Keratinocyte (primary cell): ENCODE measurements at regions not wholly inside any gene's neighbourhood (a gene's known extent, or its start where the extent isn't known, plus 50 kb on each side); places are given as distances from the start of the nearest gene placed in this dataset.

Experiments used
- EZH2 ChIP-seq: IDR thresholded peaks from one replicate; pipeline ENCODE4 v1.6.1; 2012; ENCODE audit warnings: inconsistent platforms, mild to moderate bottlenecking, low read length, moderate library complexity
- TF ChIP-seq, protein P1 (sequence below), 3 experiments: IDR thresholded peaks in 1 of 3; conservative IDR thresholded peaks in 1 of 3; optimal IDR thresholded peaks in 1 of 3; 2 replicates in 2 of 3; 3 replicates in 1 of 3; pipeline versions ENCODE3 to v1.5.1; 2011; ENCODE audit warnings: low read length in 3 of 3, mild to moderate bottlenecking in 3 of 3, moderate library complexity in 2 of 3, control low read depth in 1 of 3, inconsistent platforms in 1 of 3; ENCODE audit not compliant: insufficient read depth in 2 of 3; ENCODE audit errors: extremely low read depth in 1 of 3

DNA sequence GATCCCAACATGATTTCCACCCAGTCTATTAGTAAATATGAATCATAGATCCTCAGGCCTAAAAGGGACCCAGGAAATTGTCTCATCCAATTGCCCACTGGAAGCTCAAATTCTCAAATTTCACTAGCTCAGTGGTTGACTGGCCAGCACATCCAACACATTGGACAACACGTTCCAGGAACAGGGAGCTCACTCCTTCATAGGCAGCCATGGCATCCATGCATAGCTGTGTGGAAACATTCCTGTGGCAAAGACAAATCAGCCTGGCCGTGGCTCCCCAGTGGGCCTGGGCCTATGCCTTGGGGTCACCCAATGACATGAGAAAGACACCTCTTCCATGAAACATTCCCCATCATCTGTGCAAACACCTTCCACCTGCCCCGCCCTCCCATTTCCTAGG is 261.1 kb downstream of the ANAPC1 start:
- TF ChIP-seq, protein P1, sequence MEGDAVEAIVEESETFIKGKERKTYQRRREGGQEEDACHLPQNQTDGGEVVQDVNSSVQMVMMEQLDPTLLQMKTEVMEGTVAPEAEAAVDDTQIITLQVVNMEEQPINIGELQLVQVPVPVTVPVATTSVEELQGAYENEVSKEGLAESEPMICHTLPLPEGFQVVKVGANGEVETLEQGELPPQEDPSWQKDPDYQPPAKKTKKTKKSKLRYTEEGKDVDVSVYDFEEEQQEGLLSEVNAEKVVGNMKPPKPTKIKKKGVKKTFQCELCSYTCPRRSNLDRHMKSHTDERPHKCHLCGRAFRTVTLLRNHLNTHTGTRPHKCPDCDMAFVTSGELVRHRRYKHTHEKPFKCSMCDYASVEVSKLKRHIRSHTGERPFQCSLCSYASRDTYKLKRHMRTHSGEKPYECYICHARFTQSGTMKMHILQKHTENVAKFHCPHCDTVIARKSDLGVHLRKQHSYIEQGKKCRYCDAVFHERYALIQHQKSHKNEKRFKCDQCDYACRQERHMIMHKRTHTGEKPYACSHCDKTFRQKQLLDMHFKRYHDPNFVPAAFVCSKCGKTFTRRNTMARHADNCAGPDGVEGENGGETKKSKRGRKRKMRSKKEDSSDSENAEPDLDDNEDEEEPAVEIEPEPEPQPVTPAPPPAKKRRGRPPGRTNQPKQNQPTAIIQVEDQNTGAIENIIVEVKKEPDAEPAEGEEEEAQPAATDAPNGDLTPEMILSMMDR (optimal IDR thresholded peaks at IDR 0.05 in 1 of 3, IDR thresholded peaks at IDR 0.05 in 1 of 3, conservative IDR thresholded peaks at IDR 0.05 in 1 of 3; ENCODE audit: extremely low read depth in 1 of 3, insufficient read depth in 2 of 3, low read length in 3 of 3): no peak
- no peak for TF ChIP-seq EZH2
